H9 (cell line): ENCODE measurements at regions not wholly inside any gene's neighbourhood (a gene's known extent, or its start where the extent isn't known, plus 50 kb on each side); places are given as distances from the start of the nearest gene placed in this dataset.

Experiments used
- DNase-seq: peaks from one replicate; pipeline ENCODE4 v3.0.0-alpha.2; 2017
- H2AFZ ChIP-seq: one replicate; pipeline ENCODE4 v1.6.1; 2013; ENCODE audit warnings: mild to moderate bottlenecking, low read length, control low read depth, moderate library complexity
- H2AK5ac ChIP-seq: 2 replicates; pipeline ENCODE4 v1.6.1; 2013; ENCODE audit warnings: low read length, control low read depth, mixed read lengths; ENCODE audit not compliant: insufficient read length
- H2BK120ac ChIP-seq: one replicate; pipeline ENCODE4 v1.6.1; 2013; ENCODE audit warnings: low read depth, mild to moderate bottlenecking, low read length, control low read depth, inconsistent platforms; ENCODE audit not compliant: poor library complexity, severe bottlenecking
- H2BK12ac ChIP-seq: 2 replicates; pipeline ENCODE4 v1.6.1; 2013; ENCODE audit warnings: low read length, control low read depth, mixed read lengths, low read depth; ENCODE audit not compliant: insufficient read length
- H2BK15ac ChIP-seq: 2 replicates; pipeline ENCODE4 v1.6.1; 2013; ENCODE audit warnings: low read depth, low read length, control low read depth
- H2BK20ac ChIP-seq: one replicate; pipeline ENCODE4 v1.6.1; 2013; ENCODE audit warnings: low read depth, mild to moderate bottlenecking, low read length, control low read depth, inconsistent platforms; ENCODE audit not compliant: poor library complexity, severe bottlenecking
- H2BK5ac ChIP-seq: 2 replicates; pipeline ENCODE4 v1.6.1; 2013; ENCODE audit warnings: low read length, control low read depth, mixed read lengths; ENCODE audit not compliant: insufficient read length
- H3K14ac ChIP-seq: 2 replicates; pipeline ENCODE4 v1.6.1; 2013; ENCODE audit warnings: low read length, control low read depth; ENCODE audit not compliant: insufficient read depth
- H3K18ac ChIP-seq: 2 replicates; pipeline ENCODE4 v1.6.1; 2013; ENCODE audit warnings: low read depth, mild to moderate bottlenecking, mixed read lengths, low read length, control low read depth; ENCODE audit not compliant: insufficient read length
- H3K23ac ChIP-seq: 2 replicates; pipeline ENCODE4 v1.6.1; 2013; ENCODE audit warnings: low read length, control low read depth, mixed read lengths, low read depth; ENCODE audit not compliant: insufficient read length
- H3K23me2 ChIP-seq: 2 replicates; pipeline ENCODE4 v1.6.1; 2013; ENCODE audit warnings: low read depth, mild to moderate bottlenecking, mixed read lengths, low read length, control low read depth; ENCODE audit not compliant: insufficient read length, poor library complexity, severe bottlenecking
- H3K27ac ChIP-seq: 2 replicates; pipeline ENCODE4 v1.5.1; 2013; ENCODE audit warnings: low read length, control low read depth, mixed read lengths, low read depth; ENCODE audit not compliant: insufficient read length
- H3K27me3 ChIP-seq: 2 replicates; pipeline ENCODE4 v1.6.1; 2013; ENCODE audit warnings: low read length, control low read depth, inconsistent platforms; ENCODE audit not compliant: insufficient read depth
- H3K4ac ChIP-seq: 2 replicates; pipeline ENCODE4 v1.6.1; 2013; ENCODE audit warnings: low read depth, mild to moderate bottlenecking, control low read depth, inconsistent platforms, low read length, moderate library complexity
- H3K4me1 ChIP-seq: 2 replicates; pipeline ENCODE4 v1.6.1; 2013; ENCODE audit warnings: low read length, control low read depth, inconsistent platforms; ENCODE audit not compliant: insufficient read depth
- H3K4me2 ChIP-seq: 2 replicates; pipeline ENCODE4 v1.6.1; 2013; ENCODE audit warnings: low read length, control low read depth, mixed read lengths; ENCODE audit not compliant: insufficient read length, insufficient read depth
- H3K56ac ChIP-seq: 2 replicates; pipeline ENCODE4 v1.6.1; 2013; ENCODE audit warnings: low read depth, mild to moderate bottlenecking, mixed read lengths, low read length, control low read depth; ENCODE audit not compliant: insufficient read length
- H3K79me1 ChIP-seq: 2 replicates; pipeline ENCODE4 v1.6.1; 2013; ENCODE audit warnings: low read depth, mild to moderate bottlenecking, moderate library complexity, low read length, control low read depth, inconsistent platforms; ENCODE audit not compliant: insufficient read depth, poor library complexity, severe bottlenecking
- H3K79me2 ChIP-seq: 2 replicates; pipeline ENCODE4 v1.6.1; 2013; ENCODE audit warnings: low read length, control low read depth, inconsistent platforms; ENCODE audit not compliant: insufficient read depth
- H3K9ac ChIP-seq: 2 replicates; pipeline ENCODE4 v1.6.1; 2013; ENCODE audit warnings: low read length, control low read depth, mixed read lengths; ENCODE audit not compliant: insufficient read length; ENCODE audit errors: extremely low read depth
- H3K9me3 ChIP-seq: one replicate; pipeline ENCODE4 v1.6.1; 2013; ENCODE audit warnings: low read depth, low read length, inconsistent platforms; ENCODE audit not compliant: control insufficient read depth
- H3T11ph ChIP-seq: one replicate; pipeline ENCODE4 v1.6.1; 2013; ENCODE audit warnings: mild to moderate bottlenecking, low read length, control low read depth, inconsistent platforms
- H4K20me1 ChIP-seq: one replicate; pipeline ENCODE4 v1.6.1; 2013; ENCODE audit not compliant: control insufficient read depth, insufficient read length, insufficient read depth
- H4K5ac ChIP-seq: 2 replicates; pipeline ENCODE4 v1.6.1; 2013; ENCODE audit warnings: low read depth, mild to moderate bottlenecking, mixed read lengths, low read length, control low read depth; ENCODE audit not compliant: insufficient read length
- H4K8ac ChIP-seq: replicated peaks from 2 replicates; pipeline ENCODE4 v1.6.1; 2013; ENCODE audit warnings: low read length, control low read depth, mixed read lengths, low read depth; ENCODE audit not compliant: insufficient read length
- H4K91ac ChIP-seq: 2 replicates; pipeline ENCODE4 v1.6.1; 2013; ENCODE audit warnings: low read depth, mild to moderate bottlenecking, moderate library complexity, mixed read lengths, low read length, control low read depth; ENCODE audit not compliant: insufficient read length
- H3K27ac Mint-ChIP-seq, 3 experiments: 2 replicates in 2 of 3; 3 replicates in 1 of 3; pipeline ENCODE4 v1.8.0; 2020 to 2021; ENCODE audit warnings: mixed read lengths in 3 of 3, mild to moderate bottlenecking in 1 of 3, moderate library complexity in 1 of 3
- H3K27me3 Mint-ChIP-seq: 2 replicates; pipeline ENCODE4 v1.8.0; 2021; ENCODE audit warnings: low read depth, mild to moderate bottlenecking, moderate library complexity, mixed read lengths
- H3K36me3 Mint-ChIP-seq, 3 experiments: 2 replicates in 2 of 3; 3 replicates in 1 of 3; pipeline ENCODE4 v1.8.0; 2020 to 2021; ENCODE audit warnings: low read depth in 3 of 3, mixed read lengths in 3 of 3; ENCODE audit not compliant: insufficient read depth in 1 of 3
- H3K4me1 Mint-ChIP-seq, 2 experiments: 2 replicates each; pipeline ENCODE4 v1.8.0; 2020; ENCODE audit warnings: mixed read lengths in 2 of 2
- H3K4me3 Mint-ChIP-seq, 2 experiments: 2 replicates in 1 of 2; 3 replicates in 1 of 2; pipeline ENCODE4 v1.8.0; 2020 to 2021; ENCODE audit warnings: mild to moderate bottlenecking in 2 of 2, mixed read lengths in 2 of 2, moderate library complexity in 1 of 2
- H3K9me3 Mint-ChIP-seq, 2 experiments: 2 replicates in 1 of 2; 3 replicates in 1 of 2; pipeline ENCODE4 v1.8.0; 2020; ENCODE audit warnings: mild to moderate bottlenecking in 2 of 2, mixed read lengths in 2 of 2, moderate library complexity in 1 of 2
- WGBS: extraction: QIAGEN DNeasy Blood & Tissue Kit; methylation state at CpG from one replicate; pipeline ENCODE4 v1.1.7; 2013; ENCODE audit warnings: missing lambda C conversion rate, low lambda C conversion rate, mixed read lengths; ENCODE audit not compliant: insufficient read length; ENCODE audit errors: extremely low coverage; 5-methylcytosine and 5-hydroxymethylcytosine counted together
- TF ChIP-seq, protein P1 (sequence below): fragments of 200-600 bp; sonication (generic); conservative IDR thresholded peaks from 3 replicates; pipeline ENCODE4 v1.8.0; 2021; ENCODE audit warnings: antibody characterized with exemption, mild to moderate bottlenecking

DNA sequence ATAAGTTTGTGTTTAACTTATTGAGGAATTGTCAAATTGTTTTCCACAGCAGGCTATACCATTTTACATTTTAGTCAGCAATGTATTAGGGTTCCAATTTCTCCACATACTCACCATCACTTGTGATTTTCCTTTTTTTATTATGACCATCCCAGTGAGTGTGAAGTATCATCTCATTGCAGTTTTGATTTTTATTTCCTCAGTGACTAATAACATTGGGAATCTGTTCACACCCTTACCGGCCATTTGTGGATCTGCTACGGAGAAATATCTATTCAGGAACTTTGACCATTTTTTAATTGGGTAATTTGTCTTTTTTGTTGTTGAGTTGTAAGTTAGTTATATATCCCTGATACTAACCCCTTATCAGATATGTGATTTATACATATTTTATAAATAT is 54.8 kb upstream of the LMCD1 start:
- no peak overlapping the region for H2AK5ac ChIP-seq
- H2BK5ac ChIP-seq: no peak overlapping the region
- peaks cover under 1 to 2% of the 10 kb centered on the region in 2 experiments; a peak in 4 of 5 replicates for H3K9me3 Mint-ChIP-seq
- H3K4me3 Mint-ChIP-seq: no peak overlapping the region
- no peak overlapping the region for H3K23ac ChIP-seq
- H3K4me2 ChIP-seq: no peak overlapping the region
- peaks cover 1 to 4% of the 10 kb centered on the region in 2 experiments; a peak in 3 of 4 replicates for H3K4me1 Mint-ChIP-seq
- H3K9ac ChIP-seq: no peak overlapping the region
- no peaks in the 10 kb centered on the region for H3K9me3 ChIP-seq
- no peaks in the 10 kb centered on the region for H3K23me2 ChIP-seq
- no peak overlapping the region for H3K14ac ChIP-seq
- no peaks in the 10 kb centered on the region for H3K36me3 Mint-ChIP-seq
- WGBS: no CpG with 5 or more reads among the region's 2 CpGs
- TF ChIP-seq, protein P1, sequence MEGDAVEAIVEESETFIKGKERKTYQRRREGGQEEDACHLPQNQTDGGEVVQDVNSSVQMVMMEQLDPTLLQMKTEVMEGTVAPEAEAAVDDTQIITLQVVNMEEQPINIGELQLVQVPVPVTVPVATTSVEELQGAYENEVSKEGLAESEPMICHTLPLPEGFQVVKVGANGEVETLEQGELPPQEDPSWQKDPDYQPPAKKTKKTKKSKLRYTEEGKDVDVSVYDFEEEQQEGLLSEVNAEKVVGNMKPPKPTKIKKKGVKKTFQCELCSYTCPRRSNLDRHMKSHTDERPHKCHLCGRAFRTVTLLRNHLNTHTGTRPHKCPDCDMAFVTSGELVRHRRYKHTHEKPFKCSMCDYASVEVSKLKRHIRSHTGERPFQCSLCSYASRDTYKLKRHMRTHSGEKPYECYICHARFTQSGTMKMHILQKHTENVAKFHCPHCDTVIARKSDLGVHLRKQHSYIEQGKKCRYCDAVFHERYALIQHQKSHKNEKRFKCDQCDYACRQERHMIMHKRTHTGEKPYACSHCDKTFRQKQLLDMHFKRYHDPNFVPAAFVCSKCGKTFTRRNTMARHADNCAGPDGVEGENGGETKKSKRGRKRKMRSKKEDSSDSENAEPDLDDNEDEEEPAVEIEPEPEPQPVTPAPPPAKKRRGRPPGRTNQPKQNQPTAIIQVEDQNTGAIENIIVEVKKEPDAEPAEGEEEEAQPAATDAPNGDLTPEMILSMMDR: no peak
- H4K91ac ChIP-seq: no peak overlapping the region
- H3K56ac ChIP-seq: no peak overlapping the region
- no peak for DNase-seq
- H3K4me1 ChIP-seq: no peaks in the 10 kb centered on the region
- no peak overlapping the region for H4K5ac ChIP-seq
- no peak overlapping the region for H3K27ac Mint-ChIP-seq
- H2BK120ac ChIP-seq: no peak overlapping the region
- no peak overlapping the region for H2AFZ ChIP-seq
- no peak overlapping the region for H2BK15ac ChIP-seq
- no peaks in the 10 kb centered on the region for H4K20me1 ChIP-seq
- H2BK12ac ChIP-seq: no peak overlapping the region
- H3K27me3 Mint-ChIP-seq: no peaks in the 10 kb centered on the region
- H3T11ph ChIP-seq: no peak overlapping the region
- H3K27me3 ChIP-seq: no peaks in the 10 kb centered on the region
- H3K18ac ChIP-seq: no peak overlapping the region
- no peak overlapping the region for H3K4ac ChIP-seq
- H3K79me2 ChIP-seq: no peaks in the 10 kb centered on the region
- no peak overlapping the region for H3K27ac ChIP-seq
- H4K8ac ChIP-seq: no peak overlapping the region
- no peak overlapping the region for H2BK20ac ChIP-seq
- no peaks in the 10 kb centered on the region for H3K79me1 ChIP-seq
